Activated naive CD4-positive, alpha-beta T cell treated with anti-CD3 and anti-CD28 coated beads for 36 hours (primary cell): ENCODE measurements at regions not wholly inside any gene's neighbourhood (a gene's known extent, or its start where the extent isn't known, plus 50 kb on each side); places are given as distances from the start of the nearest gene placed in this dataset.

Experiments
- CTCF ChIA-PET: fragments of 350-600 bp; sonication (Branson Sonifier 250); formaldehyde crosslinking; loops from one replicate; lab custom pipeline; 2021; ENCODE audit warnings: antibody characterized with exemption; lab: Charles Lee
- DNase-seq: peaks from one replicate; pipeline ENCODE4 v3.0.0-alpha.2; 2020
- H3K27ac Mint-ChIP-seq: one replicate; pipeline ENCODE4 v1.8.0; 2021; ENCODE audit warnings: mild to moderate bottlenecking, mixed read lengths
- H3K27me3 Mint-ChIP-seq: one replicate; pipeline ENCODE4 v1.8.0; 2021; ENCODE audit warnings: low read depth, mixed read lengths
- H3K36me3 Mint-ChIP-seq: one replicate; pipeline ENCODE4 v1.8.0; 2021; ENCODE audit warnings: low read depth, mixed read lengths
- H3K4me1 Mint-ChIP-seq: one replicate; pipeline ENCODE4 v1.8.0; 2021; ENCODE audit warnings: low read depth, mixed read lengths
- H3K4me3 Mint-ChIP-seq: one replicate; pipeline ENCODE4 v1.8.0; 2021; ENCODE audit warnings: mild to moderate bottlenecking, moderate library complexity, mixed read lengths
- H3K9me3 Mint-ChIP-seq: one replicate; pipeline ENCODE4 v1.8.0; 2021; ENCODE audit warnings: mixed read lengths
- intact Hi-C: fragments of 100-400 bp; cut with micrococcal nuclease; formaldehyde crosslinking; loops from one replicate; pipeline ENCODE4 v1.15.1; 2023

DNA sequence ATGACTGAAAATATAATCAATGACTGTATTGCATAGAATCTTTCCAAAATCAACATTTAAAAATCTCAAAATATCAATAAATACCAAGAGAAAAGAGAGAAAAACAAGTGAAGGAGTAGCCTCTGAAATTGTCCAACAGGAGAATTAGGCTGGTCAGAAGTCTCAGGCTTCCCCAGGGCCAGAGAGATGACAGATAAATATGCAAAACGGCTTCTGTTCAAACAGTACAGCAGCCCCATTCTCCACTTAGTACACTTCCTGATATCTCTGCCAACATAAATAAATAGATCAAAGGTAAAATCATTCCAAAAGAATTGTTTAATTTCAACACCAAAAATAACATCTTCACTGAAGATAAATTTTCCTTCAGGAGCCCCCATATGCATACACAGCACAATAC, 204.7 kb upstream of the GABRA2 start:
- Mint-ChIP-seq H3K27ac (no peak overlapping the region), H3K9me3 (peaks cover 6% of the 10 kb centered on the region), H3K4me3 (no peak overlapping the region), H3K4me1 (no peaks in the 10 kb centered on the region), H3K36me3 (no peaks in the 10 kb centered on the region), H3K27me3 (no peaks in the 10 kb centered on the region)
- CTCF ChIA-PET: no interaction called here
- intact Hi-C loops: no loop called here
- no peak for DNase-seq

DNA sequence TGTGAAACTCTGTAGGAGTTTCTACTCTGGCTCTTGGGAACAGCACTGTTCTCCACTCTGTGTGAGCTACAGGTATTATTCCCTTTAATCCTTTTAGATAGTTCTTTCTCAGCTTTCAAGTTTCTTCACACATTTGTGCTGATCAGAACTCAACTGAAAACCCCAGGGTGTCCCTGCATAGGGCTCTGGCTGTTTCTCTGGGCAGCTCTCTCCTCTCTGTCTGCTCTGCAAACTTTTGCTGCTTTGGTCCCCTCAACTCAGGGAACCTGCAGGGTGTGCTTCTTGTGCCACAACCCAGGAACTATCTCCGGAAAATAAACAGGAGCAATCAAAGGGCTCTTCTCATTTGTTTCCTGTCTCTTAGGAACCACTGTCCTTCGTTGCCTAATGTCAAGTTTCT, 196.6 kb upstream of the GABRA2 start:
- peaks cover 2% of the 10 kb centered on the region for H3K9me3 Mint-ChIP-seq
- no peaks in the 10 kb centered on the region for H3K4me1 Mint-ChIP-seq
- DNase-seq: no peak
- H3K27me3 Mint-ChIP-seq: no peaks in the 10 kb centered on the region
- CTCF ChIA-PET: no interaction called here
- no peaks in the 10 kb centered on the region for H3K36me3 Mint-ChIP-seq
- H3K27ac Mint-ChIP-seq: no peak overlapping the region
- intact Hi-C loops: no loop called here
- no peak overlapping the region for H3K4me3 Mint-ChIP-seq

DNA sequence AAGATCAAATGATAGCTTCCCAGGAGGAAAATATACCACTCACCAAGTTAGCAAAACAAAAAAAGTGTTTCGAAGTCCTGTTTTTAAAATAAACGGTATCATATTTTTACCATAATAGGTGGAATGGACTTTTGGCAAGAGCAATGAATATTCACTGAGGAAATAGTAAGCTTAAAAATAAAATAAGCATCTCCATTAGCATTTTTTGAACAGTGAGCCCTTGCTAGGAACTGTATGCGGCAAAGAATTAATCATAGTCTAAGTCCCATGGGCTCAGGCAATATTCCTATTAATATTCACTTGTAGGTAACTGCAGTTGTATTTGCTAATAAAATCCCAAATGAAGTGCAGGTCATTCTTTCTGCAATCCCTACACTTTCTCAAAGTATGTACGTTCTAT, 191.7 kb upstream of the GABRA2 start:
- no peaks in the 10 kb centered on the region for H3K4me1 Mint-ChIP-seq
- no peak for DNase-seq
- intact Hi-C loops: no loop called here
- H3K36me3 Mint-ChIP-seq: no peaks in the 10 kb centered on the region
- CTCF ChIA-PET: no interaction called here
- peaks cover 2% of the 10 kb centered on the region for H3K9me3 Mint-ChIP-seq
- no peak overlapping the region for H3K4me3 Mint-ChIP-seq
- no peak overlapping the region for H3K27ac Mint-ChIP-seq
- no peaks in the 10 kb centered on the region for H3K27me3 Mint-ChIP-seq

DNA sequence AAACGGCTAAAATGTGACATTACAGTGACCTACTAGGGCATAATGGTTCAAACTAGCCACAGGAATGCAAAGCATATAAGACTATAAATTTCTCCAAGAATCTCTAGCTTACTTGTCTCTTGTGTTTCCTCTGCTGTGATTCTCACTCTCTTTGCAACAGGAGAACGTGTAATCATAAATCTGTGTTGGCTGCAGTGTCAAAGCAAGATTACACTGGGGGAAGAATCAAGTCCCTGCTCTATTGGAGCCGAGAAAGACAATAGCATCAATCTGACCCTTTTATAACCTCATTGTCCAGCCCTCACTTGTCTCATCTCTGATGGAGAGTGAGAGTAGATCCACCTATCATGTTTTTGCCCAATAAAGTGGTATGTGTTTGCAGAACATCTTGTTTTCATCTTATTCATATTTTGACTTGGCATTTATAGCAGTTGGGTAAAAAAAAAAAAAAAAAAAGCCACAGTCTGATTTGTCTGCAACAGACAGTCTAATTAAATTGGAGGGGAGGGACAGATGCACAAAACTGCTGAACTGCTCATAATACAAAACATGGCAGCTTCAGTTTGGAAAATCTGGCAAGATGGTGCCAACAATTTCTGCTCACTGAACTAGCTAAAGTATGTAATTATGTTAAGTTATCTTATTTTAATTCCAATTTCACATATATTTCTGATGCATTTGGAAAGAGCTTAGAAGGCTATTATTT, 165.0 kb upstream of the GABRA2 start:
- no peak for DNase-seq
- CTCF ChIA-PET: no interaction called here
- Mint-ChIP-seq H3K9me3 (no peaks in the 10 kb centered on the region), H3K36me3 (no peaks in the 10 kb centered on the region), H3K27ac (no peak overlapping the region), H3K4me3 (no peak overlapping the region), H3K27me3 (no peaks in the 10 kb centered on the region), H3K4me1 (no peaks in the 10 kb centered on the region)
- intact Hi-C loops: loop anchor here (10.0 kb wide), 1 partner anchor 60 kb away; no protein-coding TSS in a partner anchor

GRCh38 chr4:46550471-46550870, 160.5 kb upstream of the GABRA2 start:
- intact Hi-C loops: loop anchor here (10.0 kb wide), 1 partner anchor 56 kb away; no protein-coding TSS in a partner anchor
- Mint-ChIP-seq H3K4me1 (no peaks in the 10 kb centered on the region), H3K4me3 (no peak overlapping the region), H3K36me3 (no peaks in the 10 kb centered on the region), H3K27me3 (no peaks in the 10 kb centered on the region), H3K27ac (no peak overlapping the region), H3K9me3 (peaks cover 4% of the 10 kb centered on the region)
- no peak for DNase-seq
- CTCF ChIA-PET: no interaction called here

- Mint-ChIP-seq H3K4me3 (no peak overlapping the region), H3K36me3 (no peaks in the 10 kb centered on the region), H3K9me3 (peaks cover 4% of the 10 kb centered on the region), H3K27ac (no peak overlapping the region), H3K27me3 (no peaks in the 10 kb centered on the region), H3K4me1 (no peaks in the 10 kb centered on the region)
- CTCF ChIA-PET: interaction anchor here (0.6 kb wide), 1 partner anchor 115 kb away, joined by 3 read pairs; no protein-coding TSS in a partner anchor
- intact Hi-C loops: no loop called here
- DNase-seq: no peak
Observed at GRCh38 chr4:46549125-46549524, 159.2 kb upstream of the GABRA2 start.

GRCh38 chr4:46524751-46525150, 134.8 kb upstream of the GABRA2 start:
- Mint-ChIP-seq H3K36me3 (no peaks in the 10 kb centered on the region), H3K27ac (no peak overlapping the region), H3K9me3 (peaks cover 7% of the 10 kb centered on the region), H3K27me3 (no peaks in the 10 kb centered on the region), H3K4me1 (no peaks in the 10 kb centered on the region), H3K4me3 (no peak overlapping the region)
- intact Hi-C loops: no loop called here
- CTCF ChIA-PET: no interaction called here
- no peak for DNase-seq

DNA sequence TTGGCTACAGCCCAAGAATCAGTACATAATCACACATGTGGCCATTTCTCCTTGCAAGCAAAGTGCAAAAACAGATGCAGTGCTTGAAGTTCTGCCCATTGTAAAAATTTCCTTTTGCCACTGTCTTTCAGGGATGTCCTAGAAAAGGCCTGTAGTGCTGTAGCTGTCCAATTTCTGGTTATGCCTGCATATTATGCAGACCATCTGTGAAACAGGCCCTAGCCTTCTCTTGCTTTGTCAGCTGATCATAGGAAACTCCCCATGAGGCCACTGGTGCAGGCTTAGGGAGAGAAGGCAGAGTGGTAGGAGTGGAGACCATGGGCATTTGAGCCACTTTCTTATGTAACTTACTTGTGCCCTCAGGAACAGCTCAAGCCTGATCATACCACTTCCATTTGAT, 130.4 kb upstream of the GABRA2 start:
- Mint-ChIP-seq H3K4me3 (no peak overlapping the region), H3K27me3 (no peaks in the 10 kb centered on the region), H3K4me1 (no peaks in the 10 kb centered on the region), H3K36me3 (no peaks in the 10 kb centered on the region), H3K27ac (no peak overlapping the region), H3K9me3 (peaks cover 7% of the 10 kb centered on the region)
- CTCF ChIA-PET: no interaction called here
- no peak for DNase-seq
- intact Hi-C loops: no loop called here

- no peaks in the 10 kb centered on the region for H3K36me3 Mint-ChIP-seq
- DNase-seq: no peak
- no peaks in the 10 kb centered on the region for H3K4me1 Mint-ChIP-seq
- CTCF ChIA-PET: no interaction called here
- no peak overlapping the region for H3K27ac Mint-ChIP-seq
- intact Hi-C loops: no loop called here
- H3K4me3 Mint-ChIP-seq: no peak overlapping the region
- H3K9me3 Mint-ChIP-seq: no peaks in the 10 kb centered on the region
- no peaks in the 10 kb centered on the region for H3K27me3 Mint-ChIP-seq
Observed at GRCh38 chr4:46515940-46516339, 126.0 kb upstream of the GABRA2 start.

- intact Hi-C loops: no loop called here
- no peaks in the 10 kb centered on the region for H3K27me3 Mint-ChIP-seq
- DNase-seq: no peak
- H3K4me3 Mint-ChIP-seq: no peak overlapping the region
- peaks cover 2% of the 10 kb centered on the region for H3K9me3 Mint-ChIP-seq
- no peaks in the 10 kb centered on the region for H3K36me3 Mint-ChIP-seq
- CTCF ChIA-PET: no interaction called here
- H3K27ac Mint-ChIP-seq: no peak overlapping the region
- no peaks in the 10 kb centered on the region for H3K4me1 Mint-ChIP-seq
Observed at GRCh38 chr4:46508216-46508615, 118.3 kb upstream of the GABRA2 start.

GRCh38 chr4:46506876-46507275, 116.9 kb upstream of the GABRA2 start:
- H3K9me3 Mint-ChIP-seq: peaks cover 2% of the 10 kb centered on the region
- DNase-seq: no peak
- no peaks in the 10 kb centered on the region for H3K36me3 Mint-ChIP-seq
- H3K4me1 Mint-ChIP-seq: no peaks in the 10 kb centered on the region
- CTCF ChIA-PET: interaction anchor here (0.7 kb wide), 1 partner anchor 30 kb away, joined by 3 read pairs; no protein-coding TSS in a partner anchor
- intact Hi-C loops: no loop called here
- no peak overlapping the region for H3K4me3 Mint-ChIP-seq
- no peaks in the 10 kb centered on the region for H3K27me3 Mint-ChIP-seq
- no peak overlapping the region for H3K27ac Mint-ChIP-seq

DNA sequence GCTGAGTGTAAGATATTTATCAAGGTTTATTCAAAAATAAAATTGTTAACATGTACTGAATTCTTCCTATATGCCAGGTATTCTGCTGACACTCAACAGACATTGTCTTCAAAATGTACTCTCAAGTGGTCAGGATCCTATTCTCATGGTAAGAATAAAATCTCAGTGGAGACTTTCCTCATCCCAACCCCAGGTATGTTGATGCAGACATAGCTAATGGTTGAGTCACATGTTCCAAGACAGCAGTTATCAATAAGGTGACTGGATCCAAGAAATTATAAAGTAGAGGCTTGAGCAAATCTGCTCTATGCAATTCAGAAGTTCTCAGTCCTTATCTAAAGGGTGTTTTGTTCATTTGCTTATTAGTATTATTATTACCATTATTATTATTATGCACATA, 115.2 kb upstream of the GABRA2 start:
- no peaks in the 10 kb centered on the region for H3K36me3 Mint-ChIP-seq
- no peak overlapping the region for H3K27ac Mint-ChIP-seq
- intact Hi-C loops: no loop called here
- H3K4me1 Mint-ChIP-seq: no peaks in the 10 kb centered on the region
- DNase-seq: no peak
- CTCF ChIA-PET: no interaction called here
- no peaks in the 10 kb centered on the region for H3K27me3 Mint-ChIP-seq
- H3K9me3 Mint-ChIP-seq: peaks cover 2% of the 10 kb centered on the region
- no peak overlapping the region for H3K4me3 Mint-ChIP-seq

- no peak for DNase-seq
- CTCF ChIA-PET: no interaction called here
- Mint-ChIP-seq H3K36me3 (no peaks in the 10 kb centered on the region), H3K9me3 (peaks cover 2% of the 10 kb centered on the region), H3K27me3 (no peaks in the 10 kb centered on the region), H3K27ac (no peak overlapping the region), H3K4me1 (no peaks in the 10 kb centered on the region), H3K4me3 (no peak overlapping the region)
- intact Hi-C loops: no loop called here
Observed at GRCh38 chr4:46503739-46504138, 113.8 kb upstream of the GABRA2 start.
